HCT116 (cell line): ENCODE measurements at regions not wholly inside any gene's neighbourhood (a gene's known extent, or its start where the extent isn't known, plus 50 kb on each side); places are given as distances from the start of the nearest gene placed in this dataset.

Source experiments
- ATAC-seq: fragments of 200-7000 bp; cut with Tn5 transposase; 2 replicates; pipeline ENCODE4 v1.9.1; 2020; ENCODE audit warnings: mild to moderate bottlenecking, moderate library complexity
- BruUV-seq: library from RNA; stranded (reverse); fragments of 400-500 nt; replicated peaks from 2 replicates; lab custom pipeline; 2021; lab: Mats Ljungman, UMichigan
- CTCF ChIA-PET: fragments of 300-600 bp; sonication (Branson Sonifier 250); formaldehyde crosslinking; loops from one replicate; lab custom pipeline; 2021; ENCODE audit warnings: antibody characterized with exemption; lab: Charles Lee
- POLR2A ChIA-PET: fragments of 300-600, 350-600 bp; sonication (Branson Sonifier 250); formaldehyde crosslinking; loops from one replicate; lab custom pipeline; 2021; ENCODE audit warnings: antibody characterized with exemption; lab: Charles Lee
- RAD21 ChIA-PET, 2 experiments: fragments of 300-600 bp; sonication (Branson Sonifier 250); formaldehyde crosslinking; loops; one replicate each; lab custom pipeline; 2023; ENCODE audit warnings: low total read pairs in 2 of 2; ENCODE audit not compliant: uncharacterized antibody in 2 of 2, unreplicated experiment in 2 of 2, low non-redundant PET in 1 of 2; lab: Charles Lee
- DNase-seq: peaks from one replicate; pipeline ENCODE4 v3.0.0-alpha.2; 2010; ENCODE audit warnings: low read depth, low spot score
- H2AFZ ChIP-seq: fragments of 200-600 bp; shearing (Covaris generic), sonication (generic); 2 replicates; pipeline ENCODE4 v1.6.1; 2017; ENCODE audit warnings: low read depth, mixed run types, mixed read lengths, antibody characterized with exemption, low read length; ENCODE audit not compliant: poor library complexity, severe bottlenecking
- H3K27ac ChIP-seq: 2 replicates; pipeline ENCODE4 v1.5.1; 2012; ENCODE audit warnings: low read depth, low read length
- H3K27me3 ChIP-seq: fragments of 200-600 bp; sonication (generic); 2 replicates; pipeline ENCODE4 v1.6.1; 2016; ENCODE audit warnings: mixed run types, low read length, mixed read lengths; ENCODE audit not compliant: insufficient read depth
- H3K36me3 ChIP-seq, 2 experiments: fragments of 200-500 bp in 1 of 2; fragments of 200-600 bp in 1 of 2; sonication (Bioruptor generic) in 1 of 2; sonication (generic) in 1 of 2; 2 replicates each; pipeline versions ENCODE4 v1.5.1 to v1.6.1; 2014 to 2016; ENCODE audit warnings: low read length in 2 of 2, inconsistent platforms in 1 of 2, mixed read lengths in 1 of 2, mixed run types in 1 of 2; ENCODE audit not compliant: insufficient read depth in 2 of 2, control insufficient read depth in 1 of 2
- H3K4me1 ChIP-seq, 2 experiments: fragments of 200-600 bp in 1 of 2; sonication (generic) in 1 of 2; 2 replicates each; pipeline versions ENCODE4 v1.5.1 to v1.6.1; 2012 to 2017; ENCODE audit warnings: low read length in 2 of 2, inconsistent platforms in 1 of 2, mild to moderate bottlenecking in 1 of 2, mixed read lengths in 1 of 2, mixed run types in 1 of 2, moderate library complexity in 1 of 2; ENCODE audit not compliant: insufficient read depth in 2 of 2, control insufficient read depth in 1 of 2
- H3K4me2 ChIP-seq: fragments of 200-600 bp; sonication (generic); 2 replicates; pipeline ENCODE4 v1.6.1; 2017; ENCODE audit warnings: mixed run types, low read length, mixed read lengths
- H3K4me3 ChIP-seq, 2 experiments: fragments of 200-600 bp in 1 of 2; sonication (generic) in 1 of 2; replicated peaks in 1 of 2; 2 replicates each; pipeline ENCODE4 v1.5.1; 2011 to 2016; ENCODE audit warnings: low read length in 2 of 2, control low read depth in 1 of 2, low read depth in 1 of 2, mild to moderate bottlenecking in 1 of 2, mixed read lengths in 1 of 2, mixed run types in 1 of 2
- H3K79me2 ChIP-seq: fragments of 200-600 bp; sonication (generic); 2 replicates; pipeline ENCODE4 v1.6.1; 2017; ENCODE audit warnings: mild to moderate bottlenecking, mixed run types, low read length, moderate library complexity, mixed read lengths; ENCODE audit not compliant: insufficient read depth
- H3K9ac ChIP-seq: fragments of 200-600 bp; sonication (generic); 2 replicates; pipeline ENCODE4 v1.6.1; 2016; ENCODE audit warnings: low read length, mixed read lengths
- H3K9me2 ChIP-seq: fragments of 200-600 bp; sonication (generic), shearing (Covaris generic); 2 replicates; pipeline ENCODE4 v1.6.1; 2017; ENCODE audit warnings: mixed run types, mild to moderate bottlenecking, moderate library complexity; ENCODE audit not compliant: insufficient read depth
- H3K9me3 ChIP-seq, 2 experiments: fragments of 200-500 bp in 1 of 2; fragments of 200-600 bp in 1 of 2; sonication (Bioruptor generic) in 1 of 2; sonication (generic) in 1 of 2; 2 replicates each; pipeline ENCODE4 v1.6.1; 2014 to 2017; ENCODE audit warnings: low read length in 2 of 2, mixed read lengths in 2 of 2, inconsistent platforms in 1 of 2, low read depth in 1 of 2, mild to moderate bottlenecking in 1 of 2, mixed run types in 1 of 2, moderate library complexity in 1 of 2; ENCODE audit not compliant: control insufficient read depth in 1 of 2, insufficient read depth in 1 of 2
- H4K20me1 ChIP-seq: fragments of 200-600 bp; sonication (generic), shearing (Covaris generic); 2 replicates; pipeline ENCODE4 v1.6.1; 2017; ENCODE audit warnings: mixed run types, mild to moderate bottlenecking, moderate library complexity; ENCODE audit not compliant: insufficient read depth
- CBX3 ChIP-seq: IDR thresholded peaks from 2 replicates; pipeline ENCODE4 v1.6.1; 2012; ENCODE audit warnings: low read depth
- CEBPB ChIP-seq: IDR thresholded peaks from 2 replicates; pipeline ENCODE4 v1.6.1; 2012; ENCODE audit warnings: low read depth
- EGR1 ChIP-seq: IDR thresholded peaks from 2 replicates; pipeline ENCODE4 v1.6.1; 2012; ENCODE audit warnings: low read depth
- ELF1 ChIP-seq: IDR thresholded peaks from 2 replicates; pipeline ENCODE4 v1.6.1; 2012; ENCODE audit warnings: low read depth, borderline replicate concordance
- EZH2 ChIP-seq: fragments of 200-600 bp; sonication (generic); IDR thresholded peaks from 2 replicates; pipeline ENCODE4 v1.6.1; 2017; ENCODE audit warnings: antibody characterized with exemption, mixed run types
- FOSL1 ChIP-seq: IDR thresholded peaks from 2 replicates; pipeline ENCODE4 v1.6.1; 2012; ENCODE audit warnings: low read depth
- POLR2A ChIP-seq: IDR thresholded peaks from 2 replicates; pipeline ENCODE4 v1.7.0; 2011; ENCODE audit warnings: borderline replicate concordance; ENCODE audit not compliant: insufficient read depth, insufficient read length; ENCODE audit errors: extremely low read depth
- POLR2AphosphoS5 ChIP-seq: IDR thresholded peaks from 2 replicates; pipeline ENCODE4 v1.6.1; 2011; ENCODE audit warnings: mild to moderate bottlenecking, low read depth, low read length, moderate library complexity
- RAD21 ChIP-seq: IDR thresholded peaks from 2 replicates; pipeline ENCODE4 v1.6.1; 2012; ENCODE audit warnings: low read depth, mild to moderate bottlenecking
- SIN3A ChIP-seq: IDR thresholded peaks from 2 replicates; pipeline ENCODE4 v1.6.1; 2012; ENCODE audit warnings: low read depth
- SP1 ChIP-seq: IDR thresholded peaks from 2 replicates; pipeline ENCODE4 v1.6.1; 2012; ENCODE audit warnings: low read depth
- TCF7L2 ChIP-seq: IDR thresholded peaks from 2 replicates; pipeline ENCODE4 v1.7.0; 2011; ENCODE audit warnings: borderline replicate concordance, inconsistent platforms; ENCODE audit not compliant: insufficient read depth, insufficient read length; ENCODE audit errors: extremely low read depth
- YY1 ChIP-seq: IDR thresholded peaks from 2 replicates; pipeline ENCODE4 v1.6.1; 2011; ENCODE audit warnings: low read length, low read depth, moderate library complexity, mild to moderate bottlenecking; ENCODE audit not compliant: insufficient replicate concordance; ENCODE audit errors: extremely low read depth
- ZFX ChIP-seq: fragments of 450-650 bp; IDR thresholded peaks from 2 replicates; pipeline ENCODE4 v1.6.1; 2017
- ZNF274 ChIP-seq: fragments of 200-500 bp; sonication (Bioruptor generic); IDR thresholded peaks from 2 replicates; pipeline ENCODE4 v1.6.1; 2014; ENCODE audit warnings: mild to moderate bottlenecking, low read depth, low read length, inconsistent platforms
- intact Hi-C: fragments of 100-400 bp; cut with micrococcal nuclease; formaldehyde crosslinking; loops from 2 replicates; pipeline ENCODE4 v1.10.0; 2022
- TF ChIP-seq, protein P1 (sequence below): IDR thresholded peaks from 2 replicates; pipeline ENCODE4 v1.6.1; 2012
- TF ChIP-seq, protein P2 (sequence below): IDR thresholded peaks from 2 replicates; pipeline ENCODE4 v1.6.1; 2012; ENCODE audit warnings: low read depth
- TF ChIP-seq, protein P3 (sequence below): IDR thresholded peaks from 2 replicates; pipeline ENCODE4 v1.6.1; 2012

DNA sequence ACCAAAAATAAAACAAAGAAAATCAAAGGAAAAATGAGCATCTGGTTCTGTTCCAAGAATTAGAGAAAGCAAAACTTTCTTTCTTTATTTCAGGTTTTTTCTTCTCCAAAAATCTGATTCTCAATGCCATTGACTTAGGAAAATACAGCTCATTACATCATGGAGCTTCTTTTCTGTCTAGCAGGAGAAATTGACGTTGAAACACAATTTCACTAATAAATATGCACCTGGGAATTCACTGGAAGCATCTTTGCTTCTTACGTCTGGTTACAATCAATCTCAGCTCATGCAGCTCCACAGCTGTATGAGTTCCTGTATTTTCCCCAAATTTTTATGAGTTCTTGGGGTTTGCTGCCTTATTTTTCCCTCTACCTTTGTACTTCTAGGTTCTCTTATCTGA is 1568.6 kb upstream of the GOT2 start:
- RAD21 ChIA-PET, result no interaction called here
- Histone ChIP-seq H4K20me1 (no peaks in the 10 kb centered on the region), H3K9me2 (no peaks in the 10 kb centered on the region), H3K27me3 (no peaks in the 10 kb centered on the region), H3K4me2 (no peak overlapping the region), H3K4me3 (no peak overlapping the region), H3K36me3 (no peaks in the 10 kb centered on the region), H3K79me2 (no peaks in the 10 kb centered on the region), H3K9ac (no peak overlapping the region), H3K4me1 (no peaks in the 10 kb centered on the region), H3K27ac (no peak overlapping the region), H3K9me3 (peaks cover 7 to 12% of the 10 kb centered on the region in 2 experiments; a peak in 2 of 4 replicates), H2AFZ (no peak overlapping the region)
- POLR2A ChIA-PET, result no interaction called here
- BruUV-seq, result no TSS peak
- ATAC-seq (no peak), DNase-seq (no peak)
- CTCF ChIA-PET, result no interaction called here
- intact Hi-C loops, result no loop called here
- TF ChIP-seq CEBPB (no peak), SIN3A (no peak), EZH2 (no peak), FOSL1 (no peak), ZNF274 (no peak), POLR2A (no peak), CBX3 (no peak), ELF1 (no peak)

DNA sequence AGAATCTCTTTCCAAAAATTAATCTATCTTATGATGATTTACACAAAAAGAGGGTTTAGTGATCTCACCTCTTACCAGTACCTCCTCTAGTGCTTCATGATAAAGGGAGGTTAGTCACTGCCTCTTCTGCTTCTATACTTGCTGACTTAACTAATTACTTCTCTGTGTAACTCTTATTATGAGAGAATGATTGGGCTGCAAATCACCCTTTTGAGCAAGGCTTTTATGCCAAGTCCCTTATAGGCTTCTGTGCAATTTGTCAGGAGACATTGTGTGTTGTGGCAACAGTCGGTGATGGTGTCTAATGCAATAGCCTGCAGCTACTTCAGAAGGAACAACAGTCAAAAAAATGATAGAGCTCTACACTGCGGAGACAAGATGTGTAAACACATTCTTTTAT is 1568.1 kb upstream of the GOT2 start:
- Histone ChIP-seq H3K4me1 (no peaks in the 10 kb centered on the region), H3K79me2 (no peaks in the 10 kb centered on the region), H3K9me2 (no peaks in the 10 kb centered on the region), H3K4me3 (no peak overlapping the region), H3K9me3 (peaks cover 10 to 16% of the 10 kb centered on the region in 2 experiments; a peak in 2 of 4 replicates), H3K27ac (no peak overlapping the region), H4K20me1 (no peaks in the 10 kb centered on the region), H3K27me3 (no peaks in the 10 kb centered on the region), H3K36me3 (no peaks in the 10 kb centered on the region), H3K4me2 (no peak overlapping the region), H2AFZ (no peak overlapping the region), H3K9ac (no peak overlapping the region)
- RAD21 ChIA-PET, result no interaction called here
- intact Hi-C loops, result no loop called here
- BruUV-seq, result no TSS peak
- POLR2A ChIA-PET, result no interaction called here
- CTCF ChIA-PET, result no interaction called here
- DNase-seq (no peak), ATAC-seq (no peak)
- TF ChIP-seq ZFX (no peak), TCF7L2 (no peak), CEBPB (no peak), POLR2AphosphoS5 (no peak), FOSL1 (no peak), EGR1 (no peak), SP1 (no peak), EZH2 (no peak), ELF1 (no peak), POLR2A (no peak), SIN3A (no peak), CBX3 (no peak), ZNF274 (no peak), YY1 (no peak), RAD21 (no peak)
- TF ChIP-seq, protein P1, sequence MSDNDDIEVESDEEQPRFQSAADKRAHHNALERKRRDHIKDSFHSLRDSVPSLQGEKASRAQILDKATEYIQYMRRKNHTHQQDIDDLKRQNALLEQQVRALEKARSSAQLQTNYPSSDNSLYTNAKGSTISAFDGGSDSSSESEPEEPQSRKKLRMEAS, result no peak
- TF ChIP-seq, protein P2, sequence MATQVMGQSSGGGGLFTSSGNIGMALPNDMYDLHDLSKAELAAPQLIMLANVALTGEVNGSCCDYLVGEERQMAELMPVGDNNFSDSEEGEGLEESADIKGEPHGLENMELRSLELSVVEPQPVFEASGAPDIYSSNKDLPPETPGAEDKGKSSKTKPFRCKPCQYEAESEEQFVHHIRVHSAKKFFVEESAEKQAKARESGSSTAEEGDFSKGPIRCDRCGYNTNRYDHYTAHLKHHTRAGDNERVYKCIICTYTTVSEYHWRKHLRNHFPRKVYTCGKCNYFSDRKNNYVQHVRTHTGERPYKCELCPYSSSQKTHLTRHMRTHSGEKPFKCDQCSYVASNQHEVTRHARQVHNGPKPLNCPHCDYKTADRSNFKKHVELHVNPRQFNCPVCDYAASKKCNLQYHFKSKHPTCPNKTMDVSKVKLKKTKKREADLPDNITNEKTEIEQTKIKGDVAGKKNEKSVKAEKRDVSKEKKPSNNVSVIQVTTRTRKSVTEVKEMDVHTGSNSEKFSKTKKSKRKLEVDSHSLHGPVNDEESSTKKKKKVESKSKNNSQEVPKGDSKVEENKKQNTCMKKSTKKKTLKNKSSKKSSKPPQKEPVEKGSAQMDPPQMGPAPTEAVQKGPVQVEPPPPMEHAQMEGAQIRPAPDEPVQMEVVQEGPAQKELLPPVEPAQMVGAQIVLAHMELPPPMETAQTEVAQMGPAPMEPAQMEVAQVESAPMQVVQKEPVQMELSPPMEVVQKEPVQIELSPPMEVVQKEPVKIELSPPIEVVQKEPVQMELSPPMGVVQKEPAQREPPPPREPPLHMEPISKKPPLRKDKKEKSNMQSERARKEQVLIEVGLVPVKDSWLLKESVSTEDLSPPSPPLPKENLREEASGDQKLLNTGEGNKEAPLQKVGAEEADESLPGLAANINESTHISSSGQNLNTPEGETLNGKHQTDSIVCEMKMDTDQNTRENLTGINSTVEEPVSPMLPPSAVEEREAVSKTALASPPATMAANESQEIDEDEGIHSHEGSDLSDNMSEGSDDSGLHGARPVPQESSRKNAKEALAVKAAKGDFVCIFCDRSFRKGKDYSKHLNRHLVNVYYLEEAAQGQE, result no peak
- TF ChIP-seq, protein P3, sequence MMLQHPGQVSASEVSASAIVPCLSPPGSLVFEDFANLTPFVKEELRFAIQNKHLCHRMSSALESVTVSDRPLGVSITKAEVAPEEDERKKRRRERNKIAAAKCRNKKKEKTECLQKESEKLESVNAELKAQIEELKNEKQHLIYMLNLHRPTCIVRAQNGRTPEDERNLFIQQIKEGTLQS, result no peak
